Liver (tissue), 8 donors: ENCODE measurements at regions not wholly inside any gene's neighbourhood (a gene's known extent, or its start where the extent isn't known, plus 50 kb on each side); places are given as distances from the start of the nearest gene placed in this dataset.
"Not testable (repeated sequence)": the region's sequence is repeated elsewhere in the genome, so short reads cannot be mapped to it uniquely, and the experiment has no call there.

Source experiments
- DNase-seq: peaks from one replicate; pipeline ENCODE4 v3.0.0-alpha.2; 2017; ENCODE audit warnings: low spot score
- H3K27ac ChIP-seq, 2 donors: one replicate each; pipeline ENCODE4 v1.7.0; 2013; ENCODE audit warnings: inconsistent platforms in 2 of 2, low read length in 2 of 2, control low read depth in 1 of 2, low read depth in 1 of 2, mild to moderate bottlenecking in 1 of 2
- H3K27me3 ChIP-seq, 4 donors: one replicate each; pipeline versions ENCODE4 v1.6.1 to v1.7.0; 2013; ENCODE audit warnings: low read length in 3 of 4, inconsistent platforms in 1 of 4, mild to moderate bottlenecking in 1 of 4, moderate library complexity in 1 of 4; ENCODE audit not compliant: control insufficient read depth in 4 of 4, insufficient read depth in 4 of 4
- H3K36me3 ChIP-seq, 4 donors: one replicate each; pipeline versions ENCODE4 v1.6.1 to v1.7.0; 2013; ENCODE audit warnings: low read length in 3 of 4, mild to moderate bottlenecking in 3 of 4, low read depth in 1 of 4, moderate library complexity in 1 of 4; ENCODE audit not compliant: control insufficient read depth in 4 of 4, insufficient read depth in 3 of 4
- H3K4me1 ChIP-seq, 4 donors: one replicate each; pipeline versions ENCODE4 v1.6.1 to v1.7.0; 2013; ENCODE audit warnings: low read length in 3 of 4, mild to moderate bottlenecking in 3 of 4, moderate library complexity in 1 of 4; ENCODE audit not compliant: control insufficient read depth in 4 of 4, insufficient read depth in 4 of 4
- H3K4me3 ChIP-seq, 3 donors: one replicate each; pipeline versions ENCODE4 v1.6.1 to v1.7.0; 2013; ENCODE audit warnings: low read length in 3 of 3, control low read depth in 1 of 3, low read depth in 1 of 3, mild to moderate bottlenecking in 1 of 3
- H3K9ac ChIP-seq, 2 donors: one replicate each; pipeline ENCODE4 v1.7.0; 2013; ENCODE audit warnings: low read length in 2 of 2, mild to moderate bottlenecking in 2 of 2, moderate library complexity in 2 of 2, control low read depth in 1 of 2, low read depth in 1 of 2
- H3K9me3 ChIP-seq, 4 donors: one replicate each; pipeline versions ENCODE4 v1.6.1 to v1.7.0; 2013; ENCODE audit warnings: low read length in 3 of 4; ENCODE audit not compliant: control insufficient read depth in 4 of 4
- EGR1 ChIP-seq, 2 donors: IDR thresholded peaks; 2 replicates each; pipeline ENCODE4 v1.6.1; 2016 to 2018; ENCODE audit warnings: antibody characterized with exemption in 2 of 2, low read depth in 2 of 2
- FOXA1 ChIP-seq: IDR thresholded peaks from 2 replicates; pipeline ENCODE4 v1.6.1; 2016; ENCODE audit warnings: antibody characterized with exemption
- FOXA2 ChIP-seq: IDR thresholded peaks from 2 replicates; pipeline ENCODE4 v1.6.1; 2016; ENCODE audit warnings: antibody characterized with exemption
- GABPA ChIP-seq, 2 donors: IDR thresholded peaks in 1 of 2; conservative IDR thresholded peaks in 1 of 2; 2 replicates each; pipeline ENCODE4 v1.6.1; 2016; ENCODE audit warnings: antibody characterized with exemption in 2 of 2, mild to moderate bottlenecking in 1 of 2, moderate library complexity in 1 of 2
- HNF4A ChIP-seq, 2 donors: conservative IDR thresholded peaks; 2 replicates each; pipeline ENCODE4 v1.6.1; 2016; ENCODE audit warnings: antibody characterized with exemption in 2 of 2, mild to moderate bottlenecking in 2 of 2
- HNF4G ChIP-seq: IDR thresholded peaks from 2 replicates; pipeline ENCODE4 v1.6.1; 2016; ENCODE audit warnings: antibody characterized with exemption
- JUND ChIP-seq, 2 donors: IDR thresholded peaks; 2 replicates each; pipeline ENCODE4 v1.6.1; 2016; ENCODE audit warnings: antibody characterized with exemption in 2 of 2
- NR2F2 ChIP-seq: IDR thresholded peaks from 2 replicates; pipeline ENCODE4 v1.6.1; 2016; ENCODE audit warnings: antibody characterized with exemption
- RAD21 ChIP-seq, 2 donors: IDR thresholded peaks; 2 replicates each; pipeline ENCODE4 v1.6.1; 2016; ENCODE audit warnings: antibody characterized with exemption in 2 of 2, mild to moderate bottlenecking in 2 of 2
- RXRA ChIP-seq, 2 donors: IDR thresholded peaks; 2 replicates each; pipeline ENCODE4 v1.6.1; 2017 to 2018; ENCODE audit warnings: antibody characterized with exemption in 2 of 2, mild to moderate bottlenecking in 1 of 2
- SP1 ChIP-seq: IDR thresholded peaks from 2 replicates; pipeline ENCODE4 v1.6.1; 2018; ENCODE audit warnings: antibody characterized with exemption, mild to moderate bottlenecking
- TAF1 ChIP-seq: conservative IDR thresholded peaks from 2 replicates; pipeline ENCODE4 v1.6.1; 2016; ENCODE audit warnings: antibody characterized with exemption, mild to moderate bottlenecking
- YY1 ChIP-seq: IDR thresholded peaks from 2 replicates; pipeline ENCODE4 v1.6.1; 2016; ENCODE audit warnings: antibody characterized with exemption, mild to moderate bottlenecking
- WGBS: extraction: QIAGEN DNeasy Blood & Tissue Kit; methylation state at CpG from one replicate; pipeline ENCODE4 v1.1.7; 2013; 5-methylcytosine and 5-hydroxymethylcytosine counted together
- TF ChIP-seq, protein P1 (sequence below): IDR thresholded peaks from 2 replicates; pipeline ENCODE4 v1.6.1; 2016; ENCODE audit warnings: antibody characterized with exemption, mild to moderate bottlenecking
- TF ChIP-seq, protein P2 (sequence below): IDR thresholded peaks from 2 replicates; pipeline ENCODE4 v1.6.1; 2016; ENCODE audit warnings: antibody characterized with exemption
- TF ChIP-seq, protein P3 (sequence below): IDR thresholded peaks from 2 replicates; pipeline ENCODE4 v1.6.1; 2016; ENCODE audit warnings: antibody characterized with exemption
- TF ChIP-seq, protein P4 (sequence below): IDR thresholded peaks from 2 replicates; pipeline ENCODE4 v1.6.1; 2016; ENCODE audit warnings: antibody characterized with exemption
- TF ChIP-seq, protein P5 (sequence below): fragments of 150-350 bp; IDR thresholded peaks from 2 replicates; pipeline ENCODE4 v1.5.1; 2017; ENCODE audit warnings: improper control_type of control experiment, low read depth, low read length; ENCODE audit not compliant: missing input control
- donor health status: healthy.
- donor health status: healthy.
- donor health status: healthy.
- donor health status: healthy.
- donor health status: healthy.

DNA sequence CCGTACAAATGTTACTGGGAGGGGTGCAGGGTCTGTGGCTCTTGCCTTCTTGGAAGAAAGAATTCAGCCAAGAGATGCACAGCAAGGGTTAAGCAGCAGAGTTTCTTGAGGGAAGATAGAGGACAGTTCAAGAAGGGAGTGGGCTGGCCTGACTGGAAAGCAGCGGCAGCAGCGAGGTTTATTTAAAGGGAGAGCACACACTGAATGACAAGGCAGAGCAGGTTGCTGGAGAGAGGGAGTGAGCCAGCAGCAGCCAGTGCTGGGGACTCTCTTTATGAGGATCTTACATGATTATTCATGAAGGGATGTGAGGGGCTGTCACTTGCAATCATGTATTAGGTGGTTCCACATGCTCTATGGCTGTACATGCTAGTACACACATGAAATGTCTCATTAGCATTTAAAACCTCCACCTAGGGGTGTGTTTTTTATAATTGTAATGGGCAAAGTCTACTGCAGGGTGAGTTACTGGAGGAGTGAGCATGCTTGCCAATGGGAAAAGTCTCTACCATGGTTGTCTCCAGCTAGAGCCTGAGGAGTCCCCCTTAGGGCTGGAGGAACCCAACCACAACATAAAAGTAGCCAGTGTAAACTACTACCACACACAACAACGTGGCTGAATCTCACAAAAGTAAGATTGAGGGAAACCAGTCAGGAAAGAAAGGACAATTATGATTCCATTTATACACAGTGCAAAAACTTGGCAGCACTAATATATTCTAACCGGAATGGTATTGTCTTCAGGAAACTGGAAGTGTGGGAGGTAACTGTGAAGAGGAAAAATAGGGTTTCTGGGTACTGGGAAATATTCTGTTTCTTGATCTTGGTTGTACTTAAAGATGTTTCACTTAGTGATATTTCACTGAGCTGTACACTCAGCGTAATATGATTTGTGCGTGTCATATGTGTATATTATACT, 87.6 kb upstream of the FAM110C start:
- TF ChIP-seq, protein P1, sequence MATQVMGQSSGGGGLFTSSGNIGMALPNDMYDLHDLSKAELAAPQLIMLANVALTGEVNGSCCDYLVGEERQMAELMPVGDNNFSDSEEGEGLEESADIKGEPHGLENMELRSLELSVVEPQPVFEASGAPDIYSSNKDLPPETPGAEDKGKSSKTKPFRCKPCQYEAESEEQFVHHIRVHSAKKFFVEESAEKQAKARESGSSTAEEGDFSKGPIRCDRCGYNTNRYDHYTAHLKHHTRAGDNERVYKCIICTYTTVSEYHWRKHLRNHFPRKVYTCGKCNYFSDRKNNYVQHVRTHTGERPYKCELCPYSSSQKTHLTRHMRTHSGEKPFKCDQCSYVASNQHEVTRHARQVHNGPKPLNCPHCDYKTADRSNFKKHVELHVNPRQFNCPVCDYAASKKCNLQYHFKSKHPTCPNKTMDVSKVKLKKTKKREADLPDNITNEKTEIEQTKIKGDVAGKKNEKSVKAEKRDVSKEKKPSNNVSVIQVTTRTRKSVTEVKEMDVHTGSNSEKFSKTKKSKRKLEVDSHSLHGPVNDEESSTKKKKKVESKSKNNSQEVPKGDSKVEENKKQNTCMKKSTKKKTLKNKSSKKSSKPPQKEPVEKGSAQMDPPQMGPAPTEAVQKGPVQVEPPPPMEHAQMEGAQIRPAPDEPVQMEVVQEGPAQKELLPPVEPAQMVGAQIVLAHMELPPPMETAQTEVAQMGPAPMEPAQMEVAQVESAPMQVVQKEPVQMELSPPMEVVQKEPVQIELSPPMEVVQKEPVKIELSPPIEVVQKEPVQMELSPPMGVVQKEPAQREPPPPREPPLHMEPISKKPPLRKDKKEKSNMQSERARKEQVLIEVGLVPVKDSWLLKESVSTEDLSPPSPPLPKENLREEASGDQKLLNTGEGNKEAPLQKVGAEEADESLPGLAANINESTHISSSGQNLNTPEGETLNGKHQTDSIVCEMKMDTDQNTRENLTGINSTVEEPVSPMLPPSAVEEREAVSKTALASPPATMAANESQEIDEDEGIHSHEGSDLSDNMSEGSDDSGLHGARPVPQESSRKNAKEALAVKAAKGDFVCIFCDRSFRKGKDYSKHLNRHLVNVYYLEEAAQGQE = no peak
- TF ChIP-seq, protein P2, sequence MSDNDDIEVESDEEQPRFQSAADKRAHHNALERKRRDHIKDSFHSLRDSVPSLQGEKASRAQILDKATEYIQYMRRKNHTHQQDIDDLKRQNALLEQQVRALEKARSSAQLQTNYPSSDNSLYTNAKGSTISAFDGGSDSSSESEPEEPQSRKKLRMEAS = no peak
- TF ChIP-seq TAF1 (no peak), HNF4G (no peak), YY1 (no peak), FOXA1 (no peak), GABPA (IDR thresholded peaks at IDR 0.05 in 1 of 2, conservative IDR thresholded peaks at IDR 0.05 in 1 of 2) (no peak), NR2F2 (no peak), HNF4A (conservative IDR thresholded peaks at IDR 0.05) (no peak), JUND (IDR thresholded peaks at IDR 0.05) (no peak), EGR1 (IDR thresholded peaks at IDR 0.05; ENCODE audit: low read depth in 2 of 2) (no peak), RXRA (IDR thresholded peaks at IDR 0.05) (no peak), SP1 (no peak), FOXA2 (no peak), RAD21 (IDR thresholded peaks at IDR 0.05) (no peak)
- TF ChIP-seq, protein P3, sequence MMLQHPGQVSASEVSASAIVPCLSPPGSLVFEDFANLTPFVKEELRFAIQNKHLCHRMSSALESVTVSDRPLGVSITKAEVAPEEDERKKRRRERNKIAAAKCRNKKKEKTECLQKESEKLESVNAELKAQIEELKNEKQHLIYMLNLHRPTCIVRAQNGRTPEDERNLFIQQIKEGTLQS = no peak
- TF ChIP-seq, protein P4, sequence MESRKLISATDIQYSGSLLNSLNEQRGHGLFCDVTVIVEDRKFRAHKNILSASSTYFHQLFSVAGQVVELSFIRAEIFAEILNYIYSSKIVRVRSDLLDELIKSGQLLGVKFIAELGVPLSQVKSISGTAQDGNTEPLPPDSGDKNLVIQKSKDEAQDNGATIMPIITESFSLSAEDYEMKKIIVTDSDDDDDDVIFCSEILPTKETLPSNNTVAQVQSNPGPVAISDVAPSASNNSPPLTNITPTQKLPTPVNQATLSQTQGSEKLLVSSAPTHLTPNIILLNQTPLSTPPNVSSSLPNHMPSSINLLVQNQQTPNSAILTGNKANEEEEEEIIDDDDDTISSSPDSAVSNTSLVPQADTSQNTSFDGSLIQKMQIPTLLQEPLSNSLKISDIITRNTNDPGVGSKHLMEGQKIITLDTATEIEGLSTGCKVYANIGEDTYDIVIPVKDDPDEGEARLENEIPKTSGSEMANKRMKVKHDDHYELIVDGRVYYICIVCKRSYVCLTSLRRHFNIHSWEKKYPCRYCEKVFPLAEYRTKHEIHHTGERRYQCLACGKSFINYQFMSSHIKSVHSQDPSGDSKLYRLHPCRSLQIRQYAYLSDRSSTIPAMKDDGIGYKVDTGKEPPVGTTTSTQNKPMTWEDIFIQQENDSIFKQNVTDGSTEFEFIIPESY = no peak
- TF ChIP-seq, protein P5, sequence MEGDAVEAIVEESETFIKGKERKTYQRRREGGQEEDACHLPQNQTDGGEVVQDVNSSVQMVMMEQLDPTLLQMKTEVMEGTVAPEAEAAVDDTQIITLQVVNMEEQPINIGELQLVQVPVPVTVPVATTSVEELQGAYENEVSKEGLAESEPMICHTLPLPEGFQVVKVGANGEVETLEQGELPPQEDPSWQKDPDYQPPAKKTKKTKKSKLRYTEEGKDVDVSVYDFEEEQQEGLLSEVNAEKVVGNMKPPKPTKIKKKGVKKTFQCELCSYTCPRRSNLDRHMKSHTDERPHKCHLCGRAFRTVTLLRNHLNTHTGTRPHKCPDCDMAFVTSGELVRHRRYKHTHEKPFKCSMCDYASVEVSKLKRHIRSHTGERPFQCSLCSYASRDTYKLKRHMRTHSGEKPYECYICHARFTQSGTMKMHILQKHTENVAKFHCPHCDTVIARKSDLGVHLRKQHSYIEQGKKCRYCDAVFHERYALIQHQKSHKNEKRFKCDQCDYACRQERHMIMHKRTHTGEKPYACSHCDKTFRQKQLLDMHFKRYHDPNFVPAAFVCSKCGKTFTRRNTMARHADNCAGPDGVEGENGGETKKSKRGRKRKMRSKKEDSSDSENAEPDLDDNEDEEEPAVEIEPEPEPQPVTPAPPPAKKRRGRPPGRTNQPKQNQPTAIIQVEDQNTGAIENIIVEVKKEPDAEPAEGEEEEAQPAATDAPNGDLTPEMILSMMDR = no peak
- DNase-seq = no peak
- WGBS = 62% methylated on average over 7 of the region's 7 CpGs

DNA sequence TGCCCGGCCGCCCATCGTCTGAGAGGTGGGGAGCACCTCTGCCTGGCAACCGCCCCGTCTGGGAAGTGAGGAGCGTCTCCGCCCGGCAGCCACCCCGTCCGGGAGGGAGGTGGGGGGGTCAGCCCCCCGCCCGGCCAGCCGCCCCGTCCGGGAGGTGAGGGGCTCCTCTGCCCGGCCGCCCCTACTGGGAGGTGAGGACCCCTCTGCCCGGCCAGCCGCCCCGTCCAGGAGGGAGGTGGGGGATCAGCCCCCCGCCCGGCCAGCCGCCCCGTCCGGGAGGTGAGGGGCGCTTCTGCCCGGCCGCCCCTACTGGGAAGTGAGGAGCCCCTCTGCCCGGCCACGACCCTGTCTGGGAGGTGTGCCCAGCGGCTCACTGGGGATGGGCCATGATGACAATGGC, 80.5 kb upstream of the FAM110C start:
- not testable (repeated sequence) for H3K4me3 ChIP-seq, H3K27ac ChIP-seq, DNase-seq, H3K27me3 ChIP-seq, H3K9me3 ChIP-seq, H3K4me1 ChIP-seq, H3K9ac ChIP-seq, H3K36me3 ChIP-seq
- 92% methylated on average over 27 of the region's 31 CpGs for WGBS

More for the DNA sequence above, 87.6 kb upstream of the FAM110C start:
- Histone ChIP-seq H3K27ac (no peak overlapping the region), H3K36me3 (no peaks in the 10 kb centered on the region), H3K9ac (no peak overlapping the region), H3K4me1 (no peaks in the 10 kb centered on the region), H3K9me3 (no peaks in the 10 kb centered on the region), H3K27me3 (no peaks in the 10 kb centered on the region), H3K4me3 (no peak overlapping the region)
